ENCODE measurements at regions not wholly inside any gene's neighbourhood (a gene's known extent, or its start where the extent isn't known, plus 50 kb on each side); places are given as distances from the start of the nearest gene placed in this dataset.
"Not testable (repeated sequence)": the region's sequence is repeated elsewhere in the genome, so short reads cannot be mapped to it uniquely, and the experiment has no call there.

- not testable (repeated sequence) for H3K36me3 ChIP-seq; H3K4me1 ChIP-seq; H3K4me3 ChIP-seq; H3K27ac ChIP-seq; H3K27me3 ChIP-seq; H3K9me3 ChIP-seq; DNase-seq (ENCODE audit: low spot score in 2 of 2)
- 85% methylated on average over 4 of the region's 4 CpGs for WGBS
Observed at GRCh38 chr3:130151555-130151954, 69.9 kb downstream of the ALG1L2 start.

GRCh38 chr3:130153247-130153646 is 71.6 kb downstream of the ALG1L2 start:
- not testable (repeated sequence) for H3K36me3 ChIP-seq; H3K27me3 ChIP-seq; H3K27ac ChIP-seq; H3K4me3 ChIP-seq; H3K4me1 ChIP-seq; DNase-seq (ENCODE audit: low spot score in 2 of 2); H3K9me3 ChIP-seq
- WGBS: 89% methylated on average over 7 of the region's 8 CpGs

- not testable (repeated sequence) for DNase-seq (ENCODE audit: low spot score in 2 of 2); H3K36me3 ChIP-seq; H3K9me3 ChIP-seq; H3K4me3 ChIP-seq; H3K4me1 ChIP-seq; H3K27me3 ChIP-seq; H3K27ac ChIP-seq
- WGBS: no CpG with 5 or more reads among the region's 4 CpGs
Observed at GRCh38 chr3:130155464-130155863, 73.8 kb downstream of the ALG1L2 start.

GRCh38 chr3:130166856-130167255 is 85.2 kb downstream of the ALG1L2 start:
- H3K4me3 ChIP-seq; H3K36me3 ChIP-seq; H3K4me1 ChIP-seq; H3K27me3 ChIP-seq; H3K9me3 ChIP-seq; H3K27ac ChIP-seq; DNase-seq (ENCODE audit: low spot score in 2 of 2): not testable (repeated sequence)
- 71% methylated on average over 3 of the region's 4 CpGs for WGBS

- not testable (repeated sequence) for H3K27ac ChIP-seq; H3K27me3 ChIP-seq; H3K9me3 ChIP-seq; H3K4me1 ChIP-seq; H3K4me3 ChIP-seq; H3K36me3 ChIP-seq; DNase-seq (ENCODE audit: low spot score in 2 of 2)
- 100% methylated on average over 1 of the region's 4 CpGs for WGBS
Observed at GRCh38 chr3:130175195-130175594, 93.6 kb downstream of the ALG1L2 start.

GRCh38 chr3:130176476-130177256 is 95.0 kb downstream of the ALG1L2 start:
- 85% methylated on average over 13 of the region's 13 CpGs for WGBS
- H3K9me3 ChIP-seq, H3K36me3 ChIP-seq: not testable (repeated sequence)

GRCh38 chr3:130178835-130179234 is 97.2 kb downstream of the ALG1L2 start:
- not testable (repeated sequence) for H3K36me3 ChIP-seq; H3K27me3 ChIP-seq; H3K27ac ChIP-seq; H3K4me3 ChIP-seq; DNase-seq (ENCODE audit: low spot score in 2 of 2); H3K9me3 ChIP-seq; H3K4me1 ChIP-seq
- WGBS: 32% methylated on average over 3 of the region's 3 CpGs

More at GRCh38 chr3:130176476-130177256, 95.0 kb downstream of the ALG1L2 start:
- not testable (repeated sequence) for H3K4me1 ChIP-seq; H3K27ac ChIP-seq; H3K4me3 ChIP-seq; DNase-seq (ENCODE audit: low spot score in 2 of 2); H3K27me3 ChIP-seq

GRCh38 chr3:130179353-130179970 is 97.8 kb downstream of the ALG1L2 start:
- not testable (repeated sequence) for H3K9me3 ChIP-seq; H3K4me1 ChIP-seq; H3K27me3 ChIP-seq; H3K27ac ChIP-seq; H3K36me3 ChIP-seq; DNase-seq (ENCODE audit: low spot score in 2 of 2)
- peak overlapping the region; percentile 33 for H3K4me3 ChIP-seq
- 0% methylated on average over 9 of the region's 11 CpGs for WGBS

- 38% methylated on average over 6 of the region's 6 CpGs for WGBS
- not testable (repeated sequence) for H3K4me1 ChIP-seq, H3K9me3 ChIP-seq
Observed at GRCh38 chr3:130182475-130182874, 100.8 kb downstream of the ALG1L2 start.

GRCh38 chr3:130183689-130184088 is 102.1 kb downstream of the ALG1L2 start:
- H3K27me3 ChIP-seq; H3K27ac ChIP-seq; H3K4me1 ChIP-seq; H3K4me3 ChIP-seq; H3K9me3 ChIP-seq; H3K36me3 ChIP-seq; DNase-seq (ENCODE audit: low spot score in 2 of 2): not testable (repeated sequence)
- WGBS: 81% methylated on average over 5 of the region's 5 CpGs

More at GRCh38 chr3:130182475-130182874, 100.8 kb downstream of the ALG1L2 start:
- not testable (repeated sequence) for H3K27ac ChIP-seq; H3K36me3 ChIP-seq; H3K4me3 ChIP-seq; DNase-seq (ENCODE audit: low spot score in 2 of 2); H3K27me3 ChIP-seq

GRCh38 chr3:130184152-130185024 is 102.8 kb downstream of the ALG1L2 start:
- not testable (repeated sequence) for H3K27ac ChIP-seq; DNase-seq (ENCODE audit: low spot score in 2 of 2); H3K9me3 ChIP-seq; H3K27me3 ChIP-seq; H3K4me1 ChIP-seq; H3K4me3 ChIP-seq; H3K36me3 ChIP-seq
- 67% methylated on average over 5 of the region's 5 CpGs for WGBS

GRCh38 chr3:130201272-130201671 is 119.6 kb downstream of the ALG1L2 start:
- H3K36me3 ChIP-seq; H3K9me3 ChIP-seq; DNase-seq (ENCODE audit: low spot score in 2 of 2); H3K4me1 ChIP-seq; H3K4me3 ChIP-seq; H3K27me3 ChIP-seq; H3K27ac ChIP-seq: not testable (repeated sequence)
- WGBS: 13% methylated on average over 1 of the region's 1 CpG

- H3K27me3 ChIP-seq; DNase-seq (ENCODE audit: low spot score in 2 of 2); H3K36me3 ChIP-seq; H3K4me3 ChIP-seq; H3K4me1 ChIP-seq; H3K9me3 ChIP-seq; H3K27ac ChIP-seq: not testable (repeated sequence)
- WGBS: 94% methylated on average over 3 of the region's 3 CpGs
Observed at GRCh38 chr3:130203633-130204032, 122.0 kb downstream of the ALG1L2 start.
